ENCODE measurements at regions not wholly inside any gene's neighbourhood (a gene's known extent, or its start where the extent isn't known, plus 50 kb on each side); places are given as distances from the start of the nearest gene placed in this dataset.

- Mint-ChIP-seq H3K27ac (peak overlapping the region; percentile 88), H3K4me3 (peak overlapping the region; percentile 70), H3K27me3 (no peaks in the 10 kb centered on the region), H3K4me1 (peaks cover 35% of the 10 kb centered on the region), H3K9me3 (ENCODE audit: insufficient read depth) (no peaks in the 10 kb centered on the region)
- Histone ChIP-seq H3K9me3 (ENCODE audit: control extremely low read depth in 1 of 3, control insufficient read depth in 2 of 3, insufficient read depth in 1 of 3, low read length in 2 of 3) (no peaks in the 10 kb centered on the region), H3K79me2 (ENCODE audit: control insufficient read depth, insufficient read depth, low read length) (no peaks in the 10 kb centered on the region), H2AFZ (ENCODE audit: insufficient read depth, low read depth, low read length, poor library complexity, severe bottlenecking) (peak overlapping the region; percentile 47), H3K36me3 (replicated peaks in 1 of 2; ENCODE audit: control extremely low read depth in 1 of 2, control insufficient read depth in 1 of 2, extremely low read depth in 1 of 2, insufficient read depth in 2 of 2, low read length in 1 of 2) (no peaks in the 10 kb centered on the region), H3K4me2 (replicated peaks; ENCODE audit: low read depth, low read length, poor library complexity, severe bottlenecking) (peak overlapping the region; percentile 63), H3K4me3 (ENCODE audit: control extremely low read depth in 1 of 5, extremely low read depth in 1 of 5, insufficient read depth in 1 of 5, low read depth in 2 of 5, low read length in 4 of 5) (peak overlapping the region in 2 of 5 experiments; percentile 18 to 58), H3K9ac (ENCODE audit: low read length) (peak overlapping the region; percentile 50), H4K20me1 (ENCODE audit: control insufficient read depth, insufficient read depth, low read length, poor library complexity, severe bottlenecking) (no peaks in the 10 kb centered on the region), H3K27me3 (replicated peaks in 1 of 4; ENCODE audit: control extremely low read depth in 1 of 4, control insufficient read depth in 3 of 4, insufficient read depth in 4 of 4, low read length in 3 of 4) (no peaks in the 10 kb centered on the region), H3K27ac (ENCODE audit: low read length in 2 of 2) (peak overlapping the region; percentile 74 to 76), H3K4me1 (ENCODE audit: control insufficient read depth in 2 of 2, insufficient read depth in 2 of 2, low read length in 2 of 2) (peaks cover 33 to 37% of the 10 kb centered on the region in 2 donors)
- DNase-seq (peak; percentile 34), ATAC-seq (ENCODE audit: low read depth) (peak; percentile 49)
- POLR2A ChIA-PET = no interaction called here
- WGBS (ENCODE audit: insufficient coverage) = no CpG with 5 or more reads among the region's 1 CpG
- intact Hi-C loops (cut with micrococcal nuclease) = no loop called here
- CTCF ChIA-PET = no interaction called here
- TF ChIP-seq, protein P1, sequence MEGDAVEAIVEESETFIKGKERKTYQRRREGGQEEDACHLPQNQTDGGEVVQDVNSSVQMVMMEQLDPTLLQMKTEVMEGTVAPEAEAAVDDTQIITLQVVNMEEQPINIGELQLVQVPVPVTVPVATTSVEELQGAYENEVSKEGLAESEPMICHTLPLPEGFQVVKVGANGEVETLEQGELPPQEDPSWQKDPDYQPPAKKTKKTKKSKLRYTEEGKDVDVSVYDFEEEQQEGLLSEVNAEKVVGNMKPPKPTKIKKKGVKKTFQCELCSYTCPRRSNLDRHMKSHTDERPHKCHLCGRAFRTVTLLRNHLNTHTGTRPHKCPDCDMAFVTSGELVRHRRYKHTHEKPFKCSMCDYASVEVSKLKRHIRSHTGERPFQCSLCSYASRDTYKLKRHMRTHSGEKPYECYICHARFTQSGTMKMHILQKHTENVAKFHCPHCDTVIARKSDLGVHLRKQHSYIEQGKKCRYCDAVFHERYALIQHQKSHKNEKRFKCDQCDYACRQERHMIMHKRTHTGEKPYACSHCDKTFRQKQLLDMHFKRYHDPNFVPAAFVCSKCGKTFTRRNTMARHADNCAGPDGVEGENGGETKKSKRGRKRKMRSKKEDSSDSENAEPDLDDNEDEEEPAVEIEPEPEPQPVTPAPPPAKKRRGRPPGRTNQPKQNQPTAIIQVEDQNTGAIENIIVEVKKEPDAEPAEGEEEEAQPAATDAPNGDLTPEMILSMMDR (IDR thresholded peaks at IDR 0.05) = no peak
- TF ChIP-seq EZH2 (IDR thresholded peaks at IDR 0.05; ENCODE audit: borderline replicate concordance, insufficient read depth, low read depth, low read length, poor library complexity, severe bottlenecking) = no peak
These were observed 718.0 kb downstream of the C12orf50 start for GRCh38 chr12:87311206-87311605.

DNA sequence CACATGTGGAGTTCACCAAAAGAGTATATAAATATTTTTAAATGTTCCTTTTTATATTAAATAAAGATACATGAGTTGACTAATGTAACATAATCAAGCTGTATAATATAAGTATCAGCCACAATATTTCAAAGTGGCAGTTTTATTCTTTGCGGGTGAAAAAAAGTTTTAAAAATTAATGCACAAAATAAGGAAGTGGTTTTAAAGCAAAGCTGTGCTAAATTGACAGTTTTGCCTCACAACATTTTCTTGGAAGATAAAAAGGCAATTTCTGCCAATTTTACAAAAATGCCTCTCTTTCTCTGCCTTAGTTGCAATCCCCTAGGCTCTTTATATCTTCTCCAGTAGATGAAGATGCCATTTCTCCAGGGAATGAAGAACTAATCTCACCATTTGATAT, 719.1 kb downstream of the C12orf50 start:
- ATAC-seq (ENCODE audit: low read depth) (no peak), DNase-seq (peak; percentile 5)
- H3K9me3 Mint-ChIP-seq (ENCODE audit: insufficient read depth) = peaks cover 3% of the 10 kb centered on the region
- Histone ChIP-seq H2AFZ (ENCODE audit: insufficient read depth, low read depth, low read length, poor library complexity, severe bottlenecking) (peak overlapping the region; percentile 32), H3K9ac (ENCODE audit: low read length) (peak overlapping the region; percentile 50), H3K27me3 (replicated peaks in 1 of 4; ENCODE audit: control extremely low read depth in 1 of 4, control insufficient read depth in 3 of 4, insufficient read depth in 4 of 4, low read length in 3 of 4) (no peaks in the 10 kb centered on the region), H3K36me3 (replicated peaks in 1 of 2; ENCODE audit: control extremely low read depth in 1 of 2, control insufficient read depth in 1 of 2, extremely low read depth in 1 of 2, insufficient read depth in 2 of 2, low read length in 1 of 2) (no peaks in the 10 kb centered on the region), H3K9me3 (ENCODE audit: control extremely low read depth in 1 of 3, control insufficient read depth in 2 of 3, insufficient read depth in 1 of 3, low read length in 2 of 3) (no peaks in the 10 kb centered on the region), H4K20me1 (ENCODE audit: control insufficient read depth, insufficient read depth, low read length, poor library complexity, severe bottlenecking) (no peaks in the 10 kb centered on the region), H3K4me3 (ENCODE audit: control extremely low read depth in 1 of 5, extremely low read depth in 1 of 5, insufficient read depth in 1 of 5, low read depth in 2 of 5, low read length in 4 of 5) (no peak overlapping the region), H3K27ac (ENCODE audit: low read length in 2 of 2) (peak overlapping the region; percentile 74 to 76), H3K4me2 (replicated peaks; ENCODE audit: low read depth, low read length, poor library complexity, severe bottlenecking) (peak overlapping the region; percentile 63), H3K79me2 (ENCODE audit: control insufficient read depth, insufficient read depth, low read length) (no peaks in the 10 kb centered on the region), H3K4me1 (ENCODE audit: control insufficient read depth in 2 of 2, insufficient read depth in 2 of 2, low read length in 2 of 2) (peaks cover 41 to 46% of the 10 kb centered on the region in 2 donors)
- peaks cover 42% of the 10 kb centered on the region for H3K4me1 Mint-ChIP-seq
- intact Hi-C loops (cut with micrococcal nuclease) = no loop called here
- TF ChIP-seq EZH2 (IDR thresholded peaks at IDR 0.05; ENCODE audit: borderline replicate concordance, insufficient read depth, low read depth, low read length, poor library complexity, severe bottlenecking) = no peak
- TF ChIP-seq, protein P1 (IDR thresholded peaks at IDR 0.05) = no peak
- no peak overlapping the region for H3K4me3 Mint-ChIP-seq
- POLR2A ChIA-PET = no interaction called here
- WGBS (ENCODE audit: insufficient coverage) = no CpG with 5 or more reads among the region's 1 CpG
- peak overlapping the region; percentile 42 for H3K27ac Mint-ChIP-seq
- CTCF ChIA-PET = no interaction called here
- no peaks in the 10 kb centered on the region for H3K27me3 Mint-ChIP-seq

Measured in B cell (primary cell).